ENCODE measurements at regions not wholly inside any gene's neighbourhood (a gene's known extent, or its start where the extent isn't known, plus 50 kb on each side); places are given as distances from the start of the nearest gene placed in this dataset.

GRCh38 chr4:32184186-32184585 lies 1464.0 kb downstream of the PCDH7 start:
- Mint-ChIP-seq H3K9me3 (no peaks in the 10 kb centered on the region), H3K36me3 (no peaks in the 10 kb centered on the region), H3K27ac (no peak overlapping the region), H3K4me3 (no peak overlapping the region), H3K4me1 (ENCODE audit: unreplicated experiment) (no peaks in the 10 kb centered on the region), H3K27me3 (no peaks in the 10 kb centered on the region)
- DNase-seq (ENCODE audit: extremely low spot score, unreplicated experiment), result no peak
- TF ChIP-seq CTCF (conservative IDR thresholded peaks at IDR 0.05), result no peak

- Mint-ChIP-seq H3K9me3 (no peaks in the 10 kb centered on the region), H3K4me1 (ENCODE audit: unreplicated experiment) (no peaks in the 10 kb centered on the region), H3K27me3 (no peaks in the 10 kb centered on the region), H3K36me3 (no peaks in the 10 kb centered on the region), H3K4me3 (no peak overlapping the region), H3K27ac (no peak overlapping the region)
- no peak for TF ChIP-seq CTCF (conservative IDR thresholded peaks at IDR 0.05)
- no peak for DNase-seq (ENCODE audit: extremely low spot score, unreplicated experiment)
Observed at GRCh38 chr4:32189130-32189529, 1469.0 kb downstream of the PCDH7 start.

GRCh38 chr4:32189788-32190187 lies 1469.6 kb downstream of the PCDH7 start:
- DNase-seq (ENCODE audit: extremely low spot score, unreplicated experiment), result no peak
- H3K27ac Mint-ChIP-seq, result no peak overlapping the region
- H3K9me3 Mint-ChIP-seq, result no peaks in the 10 kb centered on the region
- H3K4me1 Mint-ChIP-seq (ENCODE audit: unreplicated experiment), result no peaks in the 10 kb centered on the region
- no peaks in the 10 kb centered on the region for H3K27me3 Mint-ChIP-seq
- no peak for TF ChIP-seq CTCF (conservative IDR thresholded peaks at IDR 0.05)
- no peaks in the 10 kb centered on the region for H3K36me3 Mint-ChIP-seq
- H3K4me3 Mint-ChIP-seq, result no peak overlapping the region

GRCh38 chr4:32191961-32192360 lies 1471.8 kb downstream of the PCDH7 start:
- no peak for TF ChIP-seq CTCF (conservative IDR thresholded peaks at IDR 0.05)
- Mint-ChIP-seq H3K27ac (no peak overlapping the region), H3K4me1 (ENCODE audit: unreplicated experiment) (no peaks in the 10 kb centered on the region), H3K27me3 (no peaks in the 10 kb centered on the region), H3K9me3 (no peaks in the 10 kb centered on the region), H3K36me3 (no peaks in the 10 kb centered on the region), H3K4me3 (no peak overlapping the region)
- no peak for DNase-seq (ENCODE audit: extremely low spot score, unreplicated experiment)

GRCh38 chr4:32192363-32192762 lies 1472.2 kb downstream of the PCDH7 start:
- DNase-seq (ENCODE audit: extremely low spot score, unreplicated experiment), result no peak
- no peak for TF ChIP-seq CTCF (conservative IDR thresholded peaks at IDR 0.05)
- no peaks in the 10 kb centered on the region for H3K4me1 Mint-ChIP-seq (ENCODE audit: unreplicated experiment)
- no peak overlapping the region for H3K27ac Mint-ChIP-seq
- H3K27me3 Mint-ChIP-seq, result no peaks in the 10 kb centered on the region
- no peak overlapping the region for H3K4me3 Mint-ChIP-seq
- H3K9me3 Mint-ChIP-seq, result no peaks in the 10 kb centered on the region
- H3K36me3 Mint-ChIP-seq, result no peaks in the 10 kb centered on the region

- H3K4me1 Mint-ChIP-seq (ENCODE audit: unreplicated experiment), result no peaks in the 10 kb centered on the region
- H3K27ac Mint-ChIP-seq, result no peak overlapping the region
- no peak for TF ChIP-seq CTCF (conservative IDR thresholded peaks at IDR 0.05)
- no peaks in the 10 kb centered on the region for H3K9me3 Mint-ChIP-seq
- no peak for DNase-seq (ENCODE audit: extremely low spot score, unreplicated experiment)
- H3K36me3 Mint-ChIP-seq, result no peaks in the 10 kb centered on the region
- no peak overlapping the region for H3K4me3 Mint-ChIP-seq
- H3K27me3 Mint-ChIP-seq, result no peaks in the 10 kb centered on the region
Observed at GRCh38 chr4:32192991-32193390, 1472.8 kb downstream of the PCDH7 start.

Data from type B pancreatic cell (in vitro differentiated cells).